ENCODE measurements at regions not wholly inside any gene's neighbourhood (a gene's known extent, or its start where the extent isn't known, plus 50 kb on each side); places are given as distances from the start of the nearest gene placed in this dataset.
"Not testable (repeated sequence)": the region's sequence is repeated elsewhere in the genome, so short reads cannot be mapped to it uniquely, and the experiment has no call there.

- no peak for DNase-seq (ENCODE audit: low spot score)
These were observed 729.1 kb downstream of the NOVA1 start for GRCh38 chr14:25868521-25869314.

- no peak for DNase-seq (ENCODE audit: low spot score)
These were observed 736.4 kb downstream of the NOVA1 start for GRCh38 chr14:25861406-25861805.

- DNase-seq (ENCODE audit: low spot score): no peak
These were observed 749.2 kb downstream of the NOVA1 start for GRCh38 chr14:25848601-25849000.

- DNase-seq (ENCODE audit: low spot score): no peak
These were observed 751.6 kb downstream of the NOVA1 start for GRCh38 chr14:25846246-25846645.

GRCh38 chr14:25843481-25844470 is 754.1 kb downstream of the NOVA1 start:
- no peak for DNase-seq (ENCODE audit: low spot score)

- no peak for DNase-seq (ENCODE audit: low spot score)
These were observed 756.6 kb downstream of the NOVA1 start for GRCh38 chr14:25841226-25841625.

- no peak for DNase-seq (ENCODE audit: low spot score)
These were observed 760.3 kb downstream of the NOVA1 start for GRCh38 chr14:25837551-25837965.

- no peak for DNase-seq (ENCODE audit: low spot score)
These were observed 761.2 kb downstream of the NOVA1 start for GRCh38 chr14:25836636-25837035.

- peak; percentile 58 for DNase-seq (ENCODE audit: low spot score)
These were observed 764.3 kb downstream of the NOVA1 start for GRCh38 chr14:25833341-25834126.

GRCh38 chr14:25832585-25832984 is 765.2 kb downstream of the NOVA1 start:
- DNase-seq (ENCODE audit: low spot score): no peak

GRCh38 chr14:25828562-25828961 is 769.3 kb downstream of the NOVA1 start:
- no peak for DNase-seq (ENCODE audit: low spot score)

- no peak for DNase-seq (ENCODE audit: low spot score)
These were observed 771.7 kb downstream of the NOVA1 start for GRCh38 chr14:25826105-25826504.

- DNase-seq (ENCODE audit: low spot score): no peak
These were observed 770.4 kb upstream of the STXBP6 start for GRCh38 chr14:25820368-25820767.

GRCh38 chr14:25814622-25815021 is 764.7 kb upstream of the STXBP6 start:
- DNase-seq (ENCODE audit: low spot score): not testable (repeated sequence)

GRCh38 chr14:25803386-25804018 is 753.6 kb upstream of the STXBP6 start:
- no peak for DNase-seq (ENCODE audit: low spot score)

- no peak for DNase-seq (ENCODE audit: low spot score)
These were observed 750.9 kb upstream of the STXBP6 start for GRCh38 chr14:25800841-25801240.

- no peak for DNase-seq (ENCODE audit: low spot score)
These were observed 738.3 kb upstream of the STXBP6 start for GRCh38 chr14:25788252-25788651.

- no peak for DNase-seq (ENCODE audit: low spot score)
These were observed 716.0 kb upstream of the STXBP6 start for GRCh38 chr14:25765909-25766308.

GRCh38 chr14:25759920-25760655 is 710.1 kb upstream of the STXBP6 start:
- DNase-seq (ENCODE audit: low spot score): no peak

GRCh38 chr14:25759256-25759655 is 709.3 kb upstream of the STXBP6 start:
- no peak for DNase-seq (ENCODE audit: low spot score)

GRCh38 chr14:25757364-25757763 is 707.4 kb upstream of the STXBP6 start:
- no peak for DNase-seq (ENCODE audit: low spot score)

Measured in ecto neural progenitor cell (in vitro differentiated cells).